ENCODE measurements at regions not wholly inside any gene's neighbourhood (a gene's known extent, or its start where the extent isn't known, plus 50 kb on each side); places are given as distances from the start of the nearest gene placed in this dataset.

GRCh38 chr6:87919001-87919400 is 128.6 kb upstream of the SPACA1 start:
- Histone ChIP-seq H3K4me1 (ENCODE audit: control insufficient read depth, insufficient read depth, low read length) (peaks cover 6% of the 10 kb centered on the region), H3K9ac (ENCODE audit: low read depth, low read length) (no peak overlapping the region), H3K4me3 (ENCODE audit: low read depth, low read length) (no peak overlapping the region), H3K36me3 (ENCODE audit: control insufficient read depth, insufficient read depth, low read length) (no peaks in the 10 kb centered on the region), H3K9me3 (ENCODE audit: control insufficient read depth, insufficient read depth, low read length) (no peaks in the 10 kb centered on the region), H3K27me3 (ENCODE audit: control insufficient read depth, insufficient read depth, low read length) (no peaks in the 10 kb centered on the region)

GRCh38 chr6:87918461-87918941 is 129.1 kb upstream of the SPACA1 start:
- H3K27me3 ChIP-seq (ENCODE audit: control insufficient read depth, insufficient read depth, low read length): no peaks in the 10 kb centered on the region
- H3K9ac ChIP-seq (ENCODE audit: low read depth, low read length): no peak overlapping the region
- no peaks in the 10 kb centered on the region for H3K36me3 ChIP-seq (ENCODE audit: control insufficient read depth, insufficient read depth, low read length)
- no peaks in the 10 kb centered on the region for H3K9me3 ChIP-seq (ENCODE audit: control insufficient read depth, insufficient read depth, low read length)
- H3K4me1 ChIP-seq (ENCODE audit: control insufficient read depth, insufficient read depth, low read length): peaks cover 6% of the 10 kb centered on the region
- no peak overlapping the region for H3K4me3 ChIP-seq (ENCODE audit: low read depth, low read length)

GRCh38 chr6:87917886-87918285 is 129.8 kb upstream of the SPACA1 start:
- no peaks in the 10 kb centered on the region for H3K36me3 ChIP-seq (ENCODE audit: control insufficient read depth, insufficient read depth, low read length)
- H3K27me3 ChIP-seq (ENCODE audit: control insufficient read depth, insufficient read depth, low read length): no peaks in the 10 kb centered on the region
- no peaks in the 10 kb centered on the region for H3K9me3 ChIP-seq (ENCODE audit: control insufficient read depth, insufficient read depth, low read length)
- H3K9ac ChIP-seq (ENCODE audit: low read depth, low read length): no peak overlapping the region
- H3K4me3 ChIP-seq (ENCODE audit: low read depth, low read length): no peak overlapping the region
- peaks cover 6% of the 10 kb centered on the region for H3K4me1 ChIP-seq (ENCODE audit: control insufficient read depth, insufficient read depth, low read length)

DNA sequence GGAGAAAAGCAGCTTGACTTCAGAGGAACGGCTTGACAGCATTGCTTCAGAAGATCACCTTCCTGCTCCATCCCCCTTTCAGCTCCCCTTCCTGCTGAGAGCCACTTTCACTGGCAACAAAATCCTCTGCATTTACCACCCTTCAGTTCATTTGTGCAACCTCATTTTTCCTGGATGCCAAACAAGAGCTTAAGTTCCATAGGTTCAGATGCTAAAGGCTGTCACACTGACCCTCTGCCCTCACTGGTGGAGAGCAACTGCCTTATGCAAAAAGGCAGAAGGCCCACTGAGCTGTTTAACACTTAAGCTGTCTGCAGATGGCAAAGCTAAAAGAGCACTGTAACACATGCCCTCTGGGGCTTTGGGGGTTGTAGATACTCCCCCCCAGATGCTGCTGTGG is 131.2 kb upstream of the SPACA1 start:
- Histone ChIP-seq H3K9me3 (ENCODE audit: control insufficient read depth, insufficient read depth, low read length) (no peaks in the 10 kb centered on the region), H3K4me3 (ENCODE audit: low read depth, low read length) (no peak overlapping the region), H3K36me3 (ENCODE audit: control insufficient read depth, insufficient read depth, low read length) (no peaks in the 10 kb centered on the region), H3K27me3 (ENCODE audit: control insufficient read depth, insufficient read depth, low read length) (no peaks in the 10 kb centered on the region), H3K9ac (ENCODE audit: low read depth, low read length) (no peak overlapping the region), H3K4me1 (ENCODE audit: control insufficient read depth, insufficient read depth, low read length) (peaks cover 6% of the 10 kb centered on the region)

- Histone ChIP-seq H3K27me3 (ENCODE audit: control insufficient read depth, insufficient read depth, low read length) (no peaks in the 10 kb centered on the region), H3K9me3 (ENCODE audit: control insufficient read depth, insufficient read depth, low read length) (no peaks in the 10 kb centered on the region), H3K4me1 (ENCODE audit: control insufficient read depth, insufficient read depth, low read length) (peaks cover 6% of the 10 kb centered on the region), H3K9ac (ENCODE audit: low read depth, low read length) (no peak overlapping the region), H3K4me3 (ENCODE audit: low read depth, low read length) (no peak overlapping the region), H3K36me3 (ENCODE audit: control insufficient read depth, insufficient read depth, low read length) (no peaks in the 10 kb centered on the region)
Observed at GRCh38 chr6:87914637-87915395, 132.8 kb upstream of the SPACA1 start.

DNA sequence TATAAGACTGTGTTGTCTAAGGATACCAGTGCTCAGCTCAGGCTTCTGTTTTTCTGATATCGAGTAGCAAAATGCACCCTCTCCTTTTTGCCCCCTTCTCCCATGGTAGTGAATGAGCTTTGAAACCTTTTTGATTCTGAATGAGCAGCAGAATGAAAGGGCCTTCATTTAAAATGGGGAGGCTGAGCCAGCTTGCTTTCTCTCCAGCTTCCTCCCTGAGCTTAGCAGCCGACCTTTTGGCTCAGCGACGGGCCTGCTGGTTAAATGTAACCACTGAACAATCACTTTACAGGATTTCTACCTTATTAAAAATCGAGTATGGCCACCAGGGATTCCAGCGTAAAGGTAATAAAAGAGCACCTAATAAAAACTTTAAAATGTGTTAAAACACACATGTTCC is 133.7 kb upstream of the SPACA1 start:
- Histone ChIP-seq H3K4me3 (ENCODE audit: low read depth, low read length) (no peak overlapping the region), H3K36me3 (ENCODE audit: control insufficient read depth, insufficient read depth, low read length) (no peaks in the 10 kb centered on the region), H3K4me1 (ENCODE audit: control insufficient read depth, insufficient read depth, low read length) (peaks cover 6% of the 10 kb centered on the region), H3K27me3 (ENCODE audit: control insufficient read depth, insufficient read depth, low read length) (no peaks in the 10 kb centered on the region), H3K9me3 (ENCODE audit: control insufficient read depth, insufficient read depth, low read length) (no peaks in the 10 kb centered on the region), H3K9ac (ENCODE audit: low read depth, low read length) (no peak overlapping the region)

- H3K36me3 ChIP-seq (ENCODE audit: control insufficient read depth, insufficient read depth, low read length): no peaks in the 10 kb centered on the region
- H3K4me3 ChIP-seq (ENCODE audit: low read depth, low read length): no peak overlapping the region
- no peak overlapping the region for H3K9ac ChIP-seq (ENCODE audit: low read depth, low read length)
- H3K4me1 ChIP-seq (ENCODE audit: control insufficient read depth, insufficient read depth, low read length): peaks cover 6% of the 10 kb centered on the region
- H3K27me3 ChIP-seq (ENCODE audit: control insufficient read depth, insufficient read depth, low read length): no peaks in the 10 kb centered on the region
- H3K9me3 ChIP-seq (ENCODE audit: control insufficient read depth, insufficient read depth, low read length): no peaks in the 10 kb centered on the region
Observed at GRCh38 chr6:87912102-87912501, 135.5 kb upstream of the SPACA1 start.

DNA sequence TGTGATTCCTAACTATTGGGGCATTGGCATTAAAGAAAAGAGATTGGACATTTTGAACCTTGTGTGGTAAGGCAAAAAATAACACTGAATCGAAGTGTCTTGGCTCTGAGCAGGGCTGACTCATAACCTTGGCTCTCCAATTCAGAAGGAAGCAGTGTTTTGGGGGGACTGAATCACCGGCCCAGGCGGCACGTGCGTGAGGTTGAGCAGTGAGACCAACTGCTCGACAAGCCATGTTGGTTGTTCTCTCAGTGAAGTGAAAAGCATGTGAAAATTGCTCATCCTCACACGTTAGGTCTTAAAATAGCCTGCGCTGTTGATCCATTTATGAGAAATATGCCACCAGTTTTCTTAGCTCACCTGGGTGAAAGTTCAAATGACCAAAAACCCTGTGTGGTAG is 137.8 kb upstream of the SPACA1 start:
- no peaks in the 10 kb centered on the region for H3K27me3 ChIP-seq (ENCODE audit: control insufficient read depth, insufficient read depth, low read length)
- no peak overlapping the region for H3K4me3 ChIP-seq (ENCODE audit: low read depth, low read length)
- H3K9ac ChIP-seq (ENCODE audit: low read depth, low read length): no peak overlapping the region
- no peaks in the 10 kb centered on the region for H3K9me3 ChIP-seq (ENCODE audit: control insufficient read depth, insufficient read depth, low read length)
- no peaks in the 10 kb centered on the region for H3K36me3 ChIP-seq (ENCODE audit: control insufficient read depth, insufficient read depth, low read length)
- H3K4me1 ChIP-seq (ENCODE audit: control insufficient read depth, insufficient read depth, low read length): peaks cover 24% of the 10 kb centered on the region

- Histone ChIP-seq H3K9ac (ENCODE audit: low read depth, low read length) (no peak overlapping the region), H3K4me1 (ENCODE audit: control insufficient read depth, insufficient read depth, low read length) (peaks cover 29% of the 10 kb centered on the region), H3K9me3 (ENCODE audit: control insufficient read depth, insufficient read depth, low read length) (no peaks in the 10 kb centered on the region), H3K36me3 (ENCODE audit: control insufficient read depth, insufficient read depth, low read length) (no peaks in the 10 kb centered on the region), H3K4me3 (ENCODE audit: low read depth, low read length) (no peak overlapping the region), H3K27me3 (ENCODE audit: control insufficient read depth, insufficient read depth, low read length) (no peaks in the 10 kb centered on the region)
Observed at GRCh38 chr6:87908978-87909811, 138.4 kb upstream of the SPACA1 start.

DNA sequence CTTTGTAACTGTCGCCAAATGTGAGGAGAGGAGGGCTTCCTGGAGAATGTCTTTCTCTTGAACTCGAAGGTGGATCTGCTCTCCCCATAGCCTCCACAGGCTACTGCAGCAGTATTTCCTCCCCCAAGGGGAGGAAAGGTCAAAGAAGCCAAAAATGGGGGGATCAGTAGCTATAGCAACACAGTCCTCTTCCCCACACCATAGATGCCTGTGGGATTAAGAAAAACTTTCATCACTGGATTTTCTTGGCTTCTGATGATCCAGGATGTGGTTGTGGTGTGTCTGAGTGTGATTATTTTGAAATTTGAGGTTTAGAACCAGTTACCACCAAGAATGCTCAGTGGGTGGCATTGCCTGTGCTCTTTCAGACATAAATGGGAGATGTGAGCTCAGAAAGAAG is 140.1 kb upstream of the SPACA1 start:
- H3K9me3 ChIP-seq (ENCODE audit: control insufficient read depth, insufficient read depth, low read length): no peaks in the 10 kb centered on the region
- H3K9ac ChIP-seq (ENCODE audit: low read depth, low read length): no peak overlapping the region
- no peaks in the 10 kb centered on the region for H3K36me3 ChIP-seq (ENCODE audit: control insufficient read depth, insufficient read depth, low read length)
- no peaks in the 10 kb centered on the region for H3K27me3 ChIP-seq (ENCODE audit: control insufficient read depth, insufficient read depth, low read length)
- H3K4me3 ChIP-seq (ENCODE audit: low read depth, low read length): no peak overlapping the region
- H3K4me1 ChIP-seq (ENCODE audit: control insufficient read depth, insufficient read depth, low read length): peaks cover 42% of the 10 kb centered on the region

GRCh38 chr6:87905101-87905641 is 142.5 kb upstream of the SPACA1 start:
- Histone ChIP-seq H3K9me3 (ENCODE audit: control insufficient read depth, insufficient read depth, low read length) (no peaks in the 10 kb centered on the region), H3K4me3 (ENCODE audit: low read depth, low read length) (no peak overlapping the region), H3K9ac (ENCODE audit: low read depth, low read length) (no peak overlapping the region), H3K27me3 (ENCODE audit: control insufficient read depth, insufficient read depth, low read length) (no peaks in the 10 kb centered on the region), H3K4me1 (ENCODE audit: control insufficient read depth, insufficient read depth, low read length) (peaks cover 42% of the 10 kb centered on the region), H3K36me3 (ENCODE audit: control insufficient read depth, insufficient read depth, low read length) (no peaks in the 10 kb centered on the region)

Measured in iPS-15b (cell line).